IMR-90 (cell line): ENCODE measurements at regions not wholly inside any gene's neighbourhood (a gene's known extent, or its start where the extent isn't known, plus 50 kb on each side); places are given as distances from the start of the nearest gene placed in this dataset.

ENCODE experiments used
- ATAC-seq: fragments of 200-7000 bp; cut with Tn5 transposase; 2 replicates; pipeline ENCODE4 v1.9.1; 2020; ENCODE audit warnings: low read depth, mild to moderate bottlenecking, moderate library complexity
- BruUV-seq: library from RNA; stranded (reverse); fragments of 400-500 nt; replicated peaks from 2 replicates; lab custom pipeline; 2021; lab: Mats Ljungman, UMichigan
- CTCF ChIA-PET: fragments of 300-600 bp; formaldehyde crosslinking; extraction: SDS; loops from one replicate; lab custom pipeline; 2021; ENCODE audit warnings: antibody characterized with exemption; lab: Yijun Ruan, JAX
- POLR2A ChIA-PET: fragments of 300-600 bp; sonication (Branson Sonifier 250); formaldehyde crosslinking; loops from one replicate; lab custom pipeline; 2022; ENCODE audit warnings: antibody characterized with exemption; ENCODE audit not compliant: unreplicated experiment; lab: Charles Lee
- DNase-seq: peaks from one replicate; pipeline ENCODE4 v3.0.0; 2013
- H2AFZ ChIP-seq: replicated peaks from 2 replicates; pipeline ENCODE3; 2013; ENCODE audit warnings: low read length, mild to moderate bottlenecking; ENCODE audit not compliant: poor library complexity
- H2AK5ac ChIP-seq: 2 replicates; pipeline ENCODE4 v1.6.1; 2013; ENCODE audit warnings: low read depth, low read length, inconsistent platforms
- H2AK9ac ChIP-seq: replicated peaks from 2 replicates; pipeline ENCODE3; 2013; ENCODE audit warnings: mild to moderate bottlenecking, low read depth, low read length, moderate library complexity; ENCODE audit not compliant: poor library complexity
- H2BK120ac ChIP-seq: 2 replicates; pipeline ENCODE4 v1.6.1; 2013; ENCODE audit warnings: low read depth, low read length, inconsistent platforms
- H2BK15ac ChIP-seq: 3 replicates; pipeline ENCODE4 v1.6.1; 2013; ENCODE audit warnings: low read depth, low read length, inconsistent platforms
- H2BK20ac ChIP-seq: 2 replicates; pipeline ENCODE4 v1.6.1; 2013; ENCODE audit warnings: low read depth, mild to moderate bottlenecking, inconsistent platforms, low read length, moderate library complexity
- H2BK5ac ChIP-seq: 2 replicates; pipeline ENCODE4 v1.6.1; 2013; ENCODE audit warnings: mild to moderate bottlenecking, low read depth, low read length, inconsistent platforms; ENCODE audit not compliant: poor library complexity, severe bottlenecking
- H3K14ac ChIP-seq: replicated peaks from 2 replicates; pipeline ENCODE4 v1.6.1; 2013; ENCODE audit warnings: low read depth, low read length, inconsistent platforms
- H3K18ac ChIP-seq: 2 replicates; pipeline ENCODE4 v1.6.1; 2013; ENCODE audit warnings: low read depth, low read length, control low read depth
- H3K23ac ChIP-seq: 2 replicates; pipeline ENCODE4 v1.6.1; 2013; ENCODE audit warnings: low read depth, low read length, inconsistent platforms
- H3K27ac ChIP-seq: 2 replicates; pipeline ENCODE4 v1.5.1; 2013; ENCODE audit warnings: mild to moderate bottlenecking, control low read depth, low read length; ENCODE audit not compliant: insufficient read depth
- H3K27me3 ChIP-seq: 2 replicates; pipeline ENCODE4 v1.6.1; 2013; ENCODE audit warnings: low read length; ENCODE audit not compliant: control insufficient read depth, insufficient read depth
- H3K36me3 ChIP-seq: 2 replicates; pipeline ENCODE4 v1.6.1; 2013; ENCODE audit warnings: low read length, mixed read lengths; ENCODE audit not compliant: control insufficient read depth, insufficient read depth
- H3K4ac ChIP-seq: 2 replicates; pipeline ENCODE4 v1.6.1; 2013; ENCODE audit warnings: low read depth, low read length, inconsistent platforms
- H3K4me1 ChIP-seq: 2 replicates; pipeline ENCODE4 v1.6.1; 2013; ENCODE audit warnings: low read length, mixed read lengths; ENCODE audit not compliant: control insufficient read depth, insufficient read depth
- H3K4me2 ChIP-seq: 2 replicates; pipeline ENCODE4 v1.6.1; 2013; ENCODE audit warnings: low read depth, mild to moderate bottlenecking, control low read depth, low read length, moderate library complexity
- H3K4me3 ChIP-seq: 2 replicates; pipeline ENCODE4 v1.5.1; 2013; ENCODE audit warnings: low read depth, mild to moderate bottlenecking, control low read depth, low read length, moderate library complexity; ENCODE audit not compliant: insufficient read depth
- H3K56ac ChIP-seq: 2 replicates; pipeline ENCODE4 v1.6.1; 2013; ENCODE audit warnings: low read length, inconsistent platforms; ENCODE audit not compliant: insufficient read depth; ENCODE audit errors: extremely low read depth
- H3K79me1 ChIP-seq, 2 experiments: 2 replicates each; pipeline ENCODE4 v1.6.1; 2013; ENCODE audit warnings: low read length in 2 of 2, inconsistent platforms in 1 of 2, low read depth in 1 of 2
- H3K9ac ChIP-seq: 2 replicates; pipeline ENCODE4 v1.6.1; 2013; ENCODE audit warnings: low read depth, low read length, control low read depth
- H3K9me1 ChIP-seq: 2 replicates; pipeline ENCODE4 v1.6.1; 2013; ENCODE audit warnings: low read length, inconsistent platforms; ENCODE audit not compliant: insufficient read depth
- H3K9me3 ChIP-seq: 2 replicates; pipeline ENCODE4 v1.6.1; 2013; ENCODE audit warnings: low read length; ENCODE audit not compliant: control insufficient read depth, insufficient read depth
- H4K20me1 ChIP-seq: 2 replicates; pipeline ENCODE4 v1.6.1; 2013; ENCODE audit warnings: low read length, inconsistent platforms; ENCODE audit not compliant: insufficient read depth
- H4K5ac ChIP-seq: 2 replicates; pipeline ENCODE4 v1.6.1; 2013; ENCODE audit warnings: mild to moderate bottlenecking, low read depth, low read length, control low read depth
- H4K8ac ChIP-seq, 2 experiments: 2 replicates each; pipeline ENCODE4 v1.6.1; 2013; ENCODE audit warnings: low read depth in 2 of 2, low read length in 2 of 2, control low read depth in 1 of 2, inconsistent platforms in 1 of 2
- H4K91ac ChIP-seq: 2 replicates; pipeline ENCODE4 v1.6.1; 2013; ENCODE audit warnings: low read depth, low read length, inconsistent platforms; ENCODE audit not compliant: insufficient read depth
- BHLHE40 ChIP-seq: fragments of 150-350 bp; IDR thresholded peaks from 2 replicates; pipeline ENCODE4 v1.6.1; 2016; ENCODE audit warnings: mild to moderate bottlenecking, low read depth, low read length
- CHD1 ChIP-seq: IDR thresholded peaks from 2 replicates; pipeline ENCODE4 v1.6.1; 2012; ENCODE audit warnings: low read depth, low read length, improper control_type of control experiment
- CTCF ChIP-seq: conservative IDR thresholded peaks from 2 replicates; pipeline ENCODE4 v1.5.1; 2012; ENCODE audit warnings: mild to moderate bottlenecking, low read depth, low read length, improper control_type of control experiment
- ELK1 ChIP-seq: fragments of 150-350 bp; IDR thresholded peaks from 2 replicates; pipeline ENCODE4 v1.6.1; 2016; ENCODE audit warnings: low read depth, mild to moderate bottlenecking, low read length, moderate library complexity, borderline replicate concordance
- FOS ChIP-seq: fragments of 150-350 bp; IDR thresholded peaks from 2 replicates; pipeline ENCODE4 v1.6.1; 2016; ENCODE audit warnings: low read depth, low read length
- MAFK ChIP-seq: IDR thresholded peaks from 2 replicates; pipeline ENCODE4 v1.6.1; 2012; ENCODE audit warnings: low read depth, low read length, improper control_type of control experiment
- MAZ ChIP-seq: IDR thresholded peaks from 2 replicates; pipeline ENCODE4 v1.6.1; 2012; ENCODE audit warnings: low read depth, mild to moderate bottlenecking, low read length, improper control_type of control experiment, moderate library complexity, borderline replicate concordance
- MXI1 ChIP-seq: IDR thresholded peaks from 2 replicates; pipeline ENCODE4 v1.6.1; 2012; ENCODE audit warnings: low read depth, mild to moderate bottlenecking, low read length, moderate library complexity, borderline replicate concordance
- NFE2L2 ChIP-seq: fragments of 150-350 bp; IDR thresholded peaks from 2 replicates; pipeline ENCODE4 v1.6.1; 2016; ENCODE audit warnings: low read depth, mild to moderate bottlenecking, low read length
- POLR2A ChIP-seq: IDR thresholded peaks from 2 replicates; pipeline ENCODE4 v1.6.1; 2012; ENCODE audit warnings: mild to moderate bottlenecking, low read depth, low read length
- RAD21 ChIP-seq: IDR thresholded peaks from 2 replicates; pipeline ENCODE4 v1.6.1; 2012; ENCODE audit warnings: low read length, improper control_type of control experiment
- RCOR1 ChIP-seq: IDR thresholded peaks from 2 replicates; pipeline ENCODE4 v1.6.1; 2012; ENCODE audit warnings: mild to moderate bottlenecking, low read length, improper control_type of control experiment; ENCODE audit not compliant: insufficient replicate concordance
- RFX5 ChIP-seq: IDR thresholded peaks from 2 replicates; pipeline ENCODE4 v1.8.0; 2012; ENCODE audit warnings: low read depth, mild to moderate bottlenecking, low read length, moderate library complexity
- SMC3 ChIP-seq: fragments of 150-350 bp; IDR thresholded peaks from 2 replicates; pipeline ENCODE4 v1.6.1; 2016; ENCODE audit warnings: low read depth, mild to moderate bottlenecking, antibody characterized with exemption, low read length, moderate library complexity
- USF2 ChIP-seq: fragments of 150-350 bp; IDR thresholded peaks from 2 replicates; pipeline ENCODE4 v1.6.1; 2017; ENCODE audit warnings: mild to moderate bottlenecking, antibody characterized with exemption, low read length, low read depth
- WGBS, 2 experiments: methylation state at CpG; one replicate each; pipeline versions ENCODE4 v1.1.5 to v1.1.7; 2013; ENCODE audit warnings: missing lambda C conversion rate in 2 of 2; ENCODE audit not compliant: insufficient read length in 1 of 2; ENCODE audit errors: extremely low coverage in 2 of 2; 5-methylcytosine and 5-hydroxymethylcytosine counted together
- dilution Hi-C: fragments of 300-500 bp; cut with HindIII; formaldehyde crosslinking; loops from one replicate; pipeline ENCODE4 v1.14.3; 2018; ENCODE audit warnings: low sequenced_read_pairs; ENCODE audit not compliant: unreplicated experiment
- in situ Hi-C: fragments of 300-500 bp; cut with MboI; formaldehyde crosslinking; loops from 3 replicates; pipeline ENCODE4 v1.14.3; 2019; ENCODE audit warnings: low sequenced_read_pairs, inconsistent platforms, mixed read lengths
- intact Hi-C: fragments of 100-400 bp; cut with micrococcal nuclease; formaldehyde crosslinking; loops from 2 replicates; pipeline ENCODE4 v1.10.0; 2022

GRCh38 chr12:85669911-85670310 lies 166.3 kb downstream of the RASSF9 start:
- Histone ChIP-seq H2BK20ac (no peak overlapping the region), H2AK9ac (no peak overlapping the region), H3K4me3 (no peak overlapping the region), H3K9me1 (no peaks in the 10 kb centered on the region), H2AFZ (no peak overlapping the region), H2BK15ac (no peak overlapping the region), H3K14ac (no peak overlapping the region), H3K4ac (no peak overlapping the region), H3K4me1 (no peaks in the 10 kb centered on the region), H3K9ac (no peak overlapping the region), H3K18ac (no peak overlapping the region), H4K20me1 (no peaks in the 10 kb centered on the region), H3K9me3 (no peaks in the 10 kb centered on the region), H3K36me3 (no peaks in the 10 kb centered on the region), H2BK5ac (no peak overlapping the region), H4K91ac (no peak overlapping the region), H2AK5ac (no peak overlapping the region), H3K79me1 (no peaks in the 10 kb centered on the region), H3K56ac (no peak overlapping the region), H4K5ac (no peak overlapping the region), H3K4me2 (no peak overlapping the region), H3K27me3 (no peaks in the 10 kb centered on the region), H3K23ac (no peak overlapping the region), H3K27ac (no peak overlapping the region), H4K8ac (no peak overlapping the region), H2BK120ac (no peak overlapping the region)
- ATAC-seq (no peak), DNase-seq (no peak)
- in situ Hi-C loops (no loop called here), dilution Hi-C loops (no loop called here), intact Hi-C loops (no loop called here)
- ChIA-PET CTCF (no interaction called here), POLR2A (no interaction called here)
- no peak for TF ChIP-seq RFX5
- TF ChIP-seq USF2, result no peak
- TF ChIP-seq NFE2L2, result no peak
- TF ChIP-seq POLR2A, result no peak
- no peak for TF ChIP-seq BHLHE40
- TF ChIP-seq MXI1, result no peak
- TF ChIP-seq CTCF, result no peak
- TF ChIP-seq MAZ, result no peak
- TF ChIP-seq RCOR1, result no peak
- TF ChIP-seq FOS, result no peak
- no peak for TF ChIP-seq CHD1
- TF ChIP-seq ELK1, result no peak
- TF ChIP-seq RAD21, result no peak
- no peak for TF ChIP-seq SMC3
- no peak for TF ChIP-seq MAFK
- BruUV-seq, result no TSS peak
- WGBS, 2 experiments, result no CpG with 5 or more reads among the region's 1 CpG
